ENCODE measurements at regions not wholly inside any gene's neighbourhood (a gene's known extent, or its start where the extent isn't known, plus 50 kb on each side); places are given as distances from the start of the nearest gene placed in this dataset.

- Histone ChIP-seq H3K4me1 (ENCODE audit: insufficient read depth, poor library complexity, severe bottlenecking) (no peaks in the 10 kb centered on the region), H3K9me3 (ENCODE audit: severe bottlenecking) (no peaks in the 10 kb centered on the region), H3K4me3 (ENCODE audit: severe bottlenecking) (no peak overlapping the region), H3K36me3 (ENCODE audit: low read depth) (no peaks in the 10 kb centered on the region), H3K27ac (ENCODE audit: poor library complexity, severe bottlenecking) (no peak overlapping the region), H3K27me3 (ENCODE audit: insufficient read depth, poor library complexity, severe bottlenecking) (no peaks in the 10 kb centered on the region)
- no peak for TF ChIP-seq CTCF (IDR thresholded peaks at IDR 0.05; ENCODE audit: poor library complexity, severe bottlenecking)
- no peak for ATAC-seq (ENCODE audit: low read depth)
- DNase-seq (ENCODE audit: low spot score) = no peak
These were observed 75.5 kb upstream of the GATA6 start for GRCh38 chr18:22093731-22094357.

GRCh38 chr18:22094358-22094734 is 75.0 kb upstream of the GATA6 start:
- Histone ChIP-seq H3K9me3 (ENCODE audit: severe bottlenecking) (no peaks in the 10 kb centered on the region), H3K4me3 (ENCODE audit: severe bottlenecking) (no peak overlapping the region), H3K4me1 (ENCODE audit: insufficient read depth, poor library complexity, severe bottlenecking) (no peaks in the 10 kb centered on the region), H3K27ac (ENCODE audit: poor library complexity, severe bottlenecking) (no peak overlapping the region), H3K27me3 (ENCODE audit: insufficient read depth, poor library complexity, severe bottlenecking) (no peaks in the 10 kb centered on the region), H3K36me3 (ENCODE audit: low read depth) (no peaks in the 10 kb centered on the region)
- ATAC-seq (ENCODE audit: low read depth) = no peak
- no peak for DNase-seq (ENCODE audit: low spot score)
- no peak for TF ChIP-seq CTCF (IDR thresholded peaks at IDR 0.05; ENCODE audit: poor library complexity, severe bottlenecking)

- no peak for DNase-seq (ENCODE audit: low spot score)
- Histone ChIP-seq H3K9me3 (ENCODE audit: severe bottlenecking) (no peaks in the 10 kb centered on the region), H3K27ac (ENCODE audit: poor library complexity, severe bottlenecking) (no peak overlapping the region), H3K4me3 (ENCODE audit: severe bottlenecking) (no peak overlapping the region), H3K4me1 (ENCODE audit: insufficient read depth, poor library complexity, severe bottlenecking) (no peaks in the 10 kb centered on the region), H3K36me3 (ENCODE audit: low read depth) (no peaks in the 10 kb centered on the region), H3K27me3 (ENCODE audit: insufficient read depth, poor library complexity, severe bottlenecking) (no peaks in the 10 kb centered on the region)
- no peak for ATAC-seq (ENCODE audit: low read depth)
- TF ChIP-seq CTCF (IDR thresholded peaks at IDR 0.05; ENCODE audit: poor library complexity, severe bottlenecking) = no peak
These were observed 70.8 kb upstream of the GATA6 start for GRCh38 chr18:22098563-22098989.

GRCh38 chr18:22099925-22100324 is 69.5 kb upstream of the GATA6 start:
- Histone ChIP-seq H3K36me3 (ENCODE audit: low read depth) (no peaks in the 10 kb centered on the region), H3K4me3 (ENCODE audit: severe bottlenecking) (no peak overlapping the region), H3K27me3 (ENCODE audit: insufficient read depth, poor library complexity, severe bottlenecking) (no peaks in the 10 kb centered on the region), H3K4me1 (ENCODE audit: insufficient read depth, poor library complexity, severe bottlenecking) (no peaks in the 10 kb centered on the region), H3K9me3 (ENCODE audit: severe bottlenecking) (no peaks in the 10 kb centered on the region), H3K27ac (ENCODE audit: poor library complexity, severe bottlenecking) (no peak overlapping the region)
- TF ChIP-seq CTCF (IDR thresholded peaks at IDR 0.05; ENCODE audit: poor library complexity, severe bottlenecking) = no peak
- ATAC-seq (ENCODE audit: low read depth) (no peak), DNase-seq (ENCODE audit: low spot score) (no peak)

GRCh38 chr18:22101731-22102130 is 67.7 kb upstream of the GATA6 start:
- ATAC-seq (ENCODE audit: low read depth) (no peak), DNase-seq (ENCODE audit: low spot score) (no peak)
- TF ChIP-seq CTCF (IDR thresholded peaks at IDR 0.05; ENCODE audit: poor library complexity, severe bottlenecking) = no peak
- Histone ChIP-seq H3K27me3 (ENCODE audit: insufficient read depth, poor library complexity, severe bottlenecking) (no peaks in the 10 kb centered on the region), H3K36me3 (ENCODE audit: low read depth) (no peaks in the 10 kb centered on the region), H3K27ac (ENCODE audit: poor library complexity, severe bottlenecking) (no peak overlapping the region), H3K4me1 (ENCODE audit: insufficient read depth, poor library complexity, severe bottlenecking) (no peaks in the 10 kb centered on the region), H3K4me3 (ENCODE audit: severe bottlenecking) (no peak overlapping the region), H3K9me3 (ENCODE audit: severe bottlenecking) (no peaks in the 10 kb centered on the region)
